ENCODE measurements at regions not wholly inside any gene's neighbourhood (a gene's known extent, or its start where the extent isn't known, plus 50 kb on each side); places are given as distances from the start of the nearest gene placed in this dataset.

DNA sequence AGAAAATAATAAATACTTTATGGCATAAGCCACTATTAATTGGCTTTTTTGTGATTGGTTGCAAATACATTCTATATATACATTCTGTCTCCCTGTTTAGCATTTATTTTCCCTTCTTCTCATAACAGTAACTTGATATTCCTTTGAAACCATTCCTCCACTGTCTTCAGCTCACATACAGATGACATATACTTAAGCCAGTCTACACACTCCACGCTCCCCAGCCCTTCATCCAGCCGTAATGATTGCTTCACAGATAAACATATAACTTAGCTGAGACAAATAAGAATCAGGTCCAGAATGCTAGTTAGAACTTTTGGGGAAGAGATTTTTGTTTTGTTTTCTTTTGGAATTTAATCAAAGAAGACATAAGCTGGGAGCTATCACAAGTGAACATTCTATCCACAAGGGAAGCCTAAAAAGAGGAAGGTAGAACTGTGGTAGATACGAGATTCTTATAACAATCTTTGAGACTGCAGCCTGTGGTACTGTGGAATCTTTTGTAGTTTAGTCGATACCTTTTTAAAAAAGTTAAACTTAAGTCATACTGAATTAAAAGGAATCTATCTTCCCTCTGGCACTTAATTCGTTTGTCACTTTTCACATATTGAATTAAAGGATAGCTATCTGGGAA, 365.1 kb upstream of the PRR16 start:
- TF ChIP-seq, protein P1, sequence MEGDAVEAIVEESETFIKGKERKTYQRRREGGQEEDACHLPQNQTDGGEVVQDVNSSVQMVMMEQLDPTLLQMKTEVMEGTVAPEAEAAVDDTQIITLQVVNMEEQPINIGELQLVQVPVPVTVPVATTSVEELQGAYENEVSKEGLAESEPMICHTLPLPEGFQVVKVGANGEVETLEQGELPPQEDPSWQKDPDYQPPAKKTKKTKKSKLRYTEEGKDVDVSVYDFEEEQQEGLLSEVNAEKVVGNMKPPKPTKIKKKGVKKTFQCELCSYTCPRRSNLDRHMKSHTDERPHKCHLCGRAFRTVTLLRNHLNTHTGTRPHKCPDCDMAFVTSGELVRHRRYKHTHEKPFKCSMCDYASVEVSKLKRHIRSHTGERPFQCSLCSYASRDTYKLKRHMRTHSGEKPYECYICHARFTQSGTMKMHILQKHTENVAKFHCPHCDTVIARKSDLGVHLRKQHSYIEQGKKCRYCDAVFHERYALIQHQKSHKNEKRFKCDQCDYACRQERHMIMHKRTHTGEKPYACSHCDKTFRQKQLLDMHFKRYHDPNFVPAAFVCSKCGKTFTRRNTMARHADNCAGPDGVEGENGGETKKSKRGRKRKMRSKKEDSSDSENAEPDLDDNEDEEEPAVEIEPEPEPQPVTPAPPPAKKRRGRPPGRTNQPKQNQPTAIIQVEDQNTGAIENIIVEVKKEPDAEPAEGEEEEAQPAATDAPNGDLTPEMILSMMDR (IDR thresholded peaks at IDR 0.05) = no peak
- TF ChIP-seq EP300 (IDR thresholded peaks at IDR 0.05) = no peak
- TF ChIP-seq POLR2AphosphoS5 (IDR thresholded peaks at IDR 0.05) = no peak
